Astrocyte of the cerebellum (primary cell): ENCODE measurements at regions not wholly inside any gene's neighbourhood (a gene's known extent, or its start where the extent isn't known, plus 50 kb on each side); places are given as distances from the start of the nearest gene placed in this dataset.

Experiments
- DNase-seq: peaks from one replicate; pipeline ENCODE4 v3.0.0-alpha.2; 2011; ENCODE audit warnings: low read depth
- H3K4me3 ChIP-seq: 2 replicates; pipeline ENCODE4 v1.5.1; 2011; ENCODE audit warnings: mild to moderate bottlenecking, low read depth, low read length, moderate library complexity
- in situ Hi-C: cut with HindIII; loops from 2 replicates; pipeline ENCODE4 v1.10.0; 2017; ENCODE audit warnings: low sequenced_read_pairs
- TF ChIP-seq, protein P1 (sequence below): IDR thresholded peaks from 2 replicates; pipeline ENCODE4 v1.5.1; 2012; ENCODE audit warnings: low read length, low read depth, moderate library complexity, mild to moderate bottlenecking; ENCODE audit errors: missing control alignments

- DNase-seq: no peak
- TF ChIP-seq, protein P1, sequence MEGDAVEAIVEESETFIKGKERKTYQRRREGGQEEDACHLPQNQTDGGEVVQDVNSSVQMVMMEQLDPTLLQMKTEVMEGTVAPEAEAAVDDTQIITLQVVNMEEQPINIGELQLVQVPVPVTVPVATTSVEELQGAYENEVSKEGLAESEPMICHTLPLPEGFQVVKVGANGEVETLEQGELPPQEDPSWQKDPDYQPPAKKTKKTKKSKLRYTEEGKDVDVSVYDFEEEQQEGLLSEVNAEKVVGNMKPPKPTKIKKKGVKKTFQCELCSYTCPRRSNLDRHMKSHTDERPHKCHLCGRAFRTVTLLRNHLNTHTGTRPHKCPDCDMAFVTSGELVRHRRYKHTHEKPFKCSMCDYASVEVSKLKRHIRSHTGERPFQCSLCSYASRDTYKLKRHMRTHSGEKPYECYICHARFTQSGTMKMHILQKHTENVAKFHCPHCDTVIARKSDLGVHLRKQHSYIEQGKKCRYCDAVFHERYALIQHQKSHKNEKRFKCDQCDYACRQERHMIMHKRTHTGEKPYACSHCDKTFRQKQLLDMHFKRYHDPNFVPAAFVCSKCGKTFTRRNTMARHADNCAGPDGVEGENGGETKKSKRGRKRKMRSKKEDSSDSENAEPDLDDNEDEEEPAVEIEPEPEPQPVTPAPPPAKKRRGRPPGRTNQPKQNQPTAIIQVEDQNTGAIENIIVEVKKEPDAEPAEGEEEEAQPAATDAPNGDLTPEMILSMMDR: no peak
- H3K4me3 ChIP-seq: no peak overlapping the region
- in situ Hi-C loops: no loop called here
Measured at GRCh38 chr6:102474041-102474807, 1080.7 kb downstream of the GRIK2 start.

DNA sequence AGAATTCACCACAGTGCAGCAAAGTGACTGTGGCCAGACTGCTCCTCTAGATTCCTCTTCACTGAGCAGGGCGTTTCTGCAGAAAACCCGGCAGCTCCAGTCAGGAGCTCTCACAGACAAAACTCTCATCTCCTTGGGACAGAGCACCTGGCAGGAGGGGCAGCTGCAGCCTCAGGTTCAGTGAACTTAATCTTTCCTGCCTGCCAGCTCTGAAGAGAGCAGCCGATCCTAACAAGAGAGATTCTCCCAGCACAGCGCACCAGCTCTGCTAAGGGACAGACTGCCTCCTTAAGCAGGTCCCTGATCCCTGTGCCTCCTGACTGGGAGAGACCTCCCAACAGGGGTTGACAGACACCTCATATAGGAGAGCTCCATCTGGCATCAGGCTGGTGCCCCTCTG, 1065.5 kb downstream of the GRIK2 start:
- TF ChIP-seq, protein P1: no peak

GRCh38 chr6:102438171-102438570, 1044.7 kb downstream of the GRIK2 start:
- in situ Hi-C loops: no loop called here
- no peak overlapping the region for H3K4me3 ChIP-seq
- TF ChIP-seq, protein P1: no peak
- DNase-seq: no peak

More for the DNA sequence above, 1065.5 kb downstream of the GRIK2 start:
- in situ Hi-C loops: no loop called here
- H3K4me3 ChIP-seq: no peak overlapping the region
- DNase-seq: no peak

GRCh38 chr6:102417368-102417998, 1024.0 kb downstream of the GRIK2 start:
- no peak overlapping the region for H3K4me3 ChIP-seq
- in situ Hi-C loops: no loop called here
- no peak for DNase-seq
- TF ChIP-seq, protein P1: no peak

DNA sequence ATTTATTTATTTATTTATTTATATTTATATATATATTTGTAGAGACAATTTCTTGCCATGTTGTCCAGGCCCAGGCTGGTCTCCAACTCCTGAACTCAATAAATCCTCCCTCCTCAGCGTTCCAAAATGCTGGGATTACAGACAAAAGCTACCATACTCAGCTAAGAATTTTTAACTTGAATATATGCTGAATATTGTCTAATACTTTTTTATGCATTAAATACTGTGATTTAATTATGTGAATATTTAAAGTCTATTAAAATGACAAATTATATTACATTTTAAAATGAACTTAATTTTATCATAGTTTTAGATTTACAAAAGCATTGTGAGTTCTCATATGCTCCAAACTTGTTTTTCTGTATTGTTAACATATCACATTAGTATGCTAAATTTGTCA, 1022.4 kb downstream of the GRIK2 start:
- in situ Hi-C loops: no loop called here
- TF ChIP-seq, protein P1: no peak
- no peak overlapping the region for H3K4me3 ChIP-seq

GRCh38 chr6:102411796-102412195, 1018.3 kb downstream of the GRIK2 start:
- no peak overlapping the region for H3K4me3 ChIP-seq
- DNase-seq: no peak
- TF ChIP-seq, protein P1: no peak
- in situ Hi-C loops: no loop called here

More for the DNA sequence above, 1022.4 kb downstream of the GRIK2 start:
- no peak for DNase-seq
